Activated naive CD4-positive, alpha-beta T cell treated with Interleukin-2 at 50 U/mL for 16 hours (primary cell): ENCODE measurements at regions not wholly inside any gene's neighbourhood (a gene's known extent, or its start where the extent isn't known, plus 50 kb on each side); places are given as distances from the start of the nearest gene placed in this dataset.

Experiments used
- DNase-seq: peaks from one replicate; pipeline ENCODE4 v3.0.0-alpha.2; 2020

DNA sequence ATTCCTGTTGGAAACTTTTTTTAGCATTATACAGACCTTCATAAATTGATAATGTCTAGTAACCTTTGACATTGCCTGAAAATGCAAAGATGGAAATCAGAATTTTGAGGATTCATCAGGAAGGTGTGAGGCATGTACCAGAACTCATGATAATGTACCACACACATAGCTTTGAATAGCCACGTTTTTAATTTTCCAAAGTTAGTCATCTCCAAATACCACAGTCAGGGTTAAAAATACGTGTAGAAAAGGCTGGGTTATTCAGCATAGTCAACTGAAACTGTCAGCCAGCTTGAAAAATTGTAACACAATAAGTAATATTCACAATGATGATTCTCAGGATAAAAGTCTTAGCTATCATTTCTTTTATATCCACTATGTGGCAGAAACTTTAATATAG is 102.0 kb upstream of the THRB start:
- DNase-seq = no peak

DNA sequence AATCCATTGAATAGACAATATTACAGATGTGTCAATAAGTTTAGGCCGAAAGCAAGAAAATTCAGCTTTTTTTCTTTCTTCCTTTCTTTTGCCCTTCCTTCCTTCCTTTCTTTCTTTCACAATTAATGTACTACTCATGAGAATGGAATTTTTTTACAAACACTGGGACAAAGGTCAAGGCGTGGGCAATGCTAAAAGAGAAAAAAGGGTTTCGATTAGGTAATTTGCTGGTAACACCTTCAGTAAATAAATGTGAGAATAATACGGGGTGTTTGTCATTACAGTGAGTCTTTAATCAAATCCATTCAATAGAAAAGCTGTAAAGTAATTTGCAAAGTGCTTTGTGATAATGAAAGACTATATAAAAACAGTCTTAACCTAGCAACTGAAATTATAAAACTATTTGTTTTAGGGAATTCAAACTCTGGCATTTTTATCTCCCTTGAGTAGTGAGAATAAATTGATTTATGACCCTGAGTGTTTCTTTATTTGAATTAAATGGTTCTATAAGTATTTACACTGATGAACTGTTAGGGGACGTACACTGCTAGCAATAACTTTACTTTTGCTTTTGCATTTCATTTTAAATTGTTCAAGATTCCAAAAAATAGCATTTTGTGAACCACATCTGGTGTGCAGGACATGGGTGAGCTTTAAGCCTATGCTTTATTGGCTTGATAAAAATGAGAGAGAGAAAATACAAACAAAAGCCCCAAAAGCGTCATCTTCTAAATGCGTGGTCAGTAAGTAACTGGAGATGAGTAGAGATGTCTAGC is 104.2 kb upstream of the THRB start:
- DNase-seq = no peak

DNA sequence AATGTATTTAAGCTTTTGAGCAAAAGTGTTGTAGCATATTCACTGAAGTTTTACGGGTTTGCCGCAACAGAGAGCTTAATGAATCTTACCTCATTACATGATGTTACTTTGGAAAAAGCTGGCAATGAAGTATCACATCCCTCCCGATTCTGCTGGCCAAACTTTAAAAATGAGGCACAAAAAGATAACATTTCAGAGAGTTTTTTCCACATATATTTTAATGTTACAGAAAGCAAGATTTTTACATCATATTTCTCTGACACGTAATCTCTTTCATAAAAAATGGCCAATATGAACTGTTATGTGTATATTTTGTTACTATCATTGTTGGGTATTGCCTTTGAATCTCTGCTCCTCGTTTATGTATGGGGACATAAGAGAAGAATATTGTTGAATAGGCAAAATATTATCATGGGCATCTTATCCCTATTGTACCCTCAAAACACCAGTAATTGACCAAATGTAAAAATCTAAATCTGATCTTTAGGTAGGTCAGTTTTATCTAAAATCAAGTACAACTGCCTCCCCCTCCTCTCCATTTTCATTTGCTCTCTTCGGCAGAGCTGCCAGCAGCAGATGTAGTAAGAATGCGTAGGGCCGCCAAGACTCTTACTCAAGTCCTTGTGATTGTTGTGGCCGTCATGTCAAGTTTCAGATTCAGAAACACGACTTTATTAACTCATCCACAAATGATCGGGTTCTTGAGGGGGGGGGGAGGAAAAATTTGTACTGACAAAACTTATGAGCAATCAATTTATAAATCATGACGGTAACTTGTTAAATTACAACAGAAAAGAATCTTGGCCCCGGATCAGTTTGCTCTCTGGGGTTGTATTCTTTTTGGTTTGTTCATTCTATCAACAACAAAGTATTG is 106.7 kb upstream of the THRB start:
- no peak for DNase-seq

DNA sequence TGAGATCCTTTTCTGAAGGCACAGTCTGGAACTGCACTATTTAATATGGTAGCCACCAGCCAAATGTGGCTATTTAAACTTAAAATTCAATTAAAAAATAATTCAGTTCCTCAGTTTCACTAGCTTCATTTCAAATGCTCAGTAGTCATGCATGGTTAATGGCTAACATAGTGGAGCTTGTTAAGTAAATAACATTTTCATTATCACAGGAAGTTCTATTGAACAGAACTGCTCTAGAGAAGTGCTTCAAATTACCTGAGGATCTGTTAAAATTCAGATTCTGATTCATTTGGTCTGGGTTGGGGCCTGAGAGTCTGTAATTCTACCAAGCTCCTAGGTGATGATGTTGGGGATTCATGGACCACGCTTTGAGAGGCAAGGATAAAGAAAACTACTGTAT is 109.6 kb upstream of the THRB start:
- no peak for DNase-seq

DNA sequence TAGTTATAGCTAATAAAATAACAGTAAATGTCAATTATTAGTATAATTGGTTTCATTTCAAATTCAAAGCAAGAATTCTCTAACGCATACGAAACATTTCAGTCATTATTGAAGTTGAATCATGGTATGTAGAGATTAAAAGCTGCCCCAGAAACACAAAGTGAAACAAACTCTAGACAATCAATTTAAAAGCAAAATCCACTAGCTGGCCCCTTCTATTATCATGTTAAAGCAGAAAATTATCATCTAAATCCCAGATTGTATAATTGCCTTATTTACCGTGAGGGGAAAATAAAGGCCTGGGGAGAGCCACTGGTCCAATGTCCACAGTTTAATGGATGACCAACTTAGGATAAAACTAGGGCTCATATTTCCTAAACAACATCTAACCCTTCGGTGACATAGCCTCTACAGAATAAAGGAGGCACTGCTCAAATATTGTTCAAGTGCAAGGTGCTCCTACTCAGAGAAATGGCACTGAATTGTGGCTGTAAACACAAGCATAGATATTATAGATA is 110.9 kb upstream of the THRB start:
- DNase-seq = no peak

DNA sequence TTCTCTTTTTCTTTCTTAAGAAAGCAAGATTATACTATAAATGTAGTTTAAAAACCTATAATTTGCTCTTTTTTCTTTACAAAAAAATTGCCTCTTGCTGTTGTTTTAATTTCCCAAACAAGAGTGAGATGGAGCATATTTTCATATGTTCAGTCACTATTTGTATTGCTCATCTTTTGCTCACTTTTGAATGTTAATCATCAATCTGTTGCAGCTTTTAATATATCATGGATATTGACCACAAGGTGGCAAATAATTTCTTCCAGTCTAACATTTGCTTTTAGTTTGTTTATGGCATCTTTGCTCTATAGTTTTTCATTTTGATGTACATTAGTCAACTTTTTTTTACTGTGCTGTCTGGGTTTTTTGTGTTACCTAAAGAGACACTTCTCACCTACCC is 112.6 kb upstream of the THRB start:
- no peak for DNase-seq

DNA sequence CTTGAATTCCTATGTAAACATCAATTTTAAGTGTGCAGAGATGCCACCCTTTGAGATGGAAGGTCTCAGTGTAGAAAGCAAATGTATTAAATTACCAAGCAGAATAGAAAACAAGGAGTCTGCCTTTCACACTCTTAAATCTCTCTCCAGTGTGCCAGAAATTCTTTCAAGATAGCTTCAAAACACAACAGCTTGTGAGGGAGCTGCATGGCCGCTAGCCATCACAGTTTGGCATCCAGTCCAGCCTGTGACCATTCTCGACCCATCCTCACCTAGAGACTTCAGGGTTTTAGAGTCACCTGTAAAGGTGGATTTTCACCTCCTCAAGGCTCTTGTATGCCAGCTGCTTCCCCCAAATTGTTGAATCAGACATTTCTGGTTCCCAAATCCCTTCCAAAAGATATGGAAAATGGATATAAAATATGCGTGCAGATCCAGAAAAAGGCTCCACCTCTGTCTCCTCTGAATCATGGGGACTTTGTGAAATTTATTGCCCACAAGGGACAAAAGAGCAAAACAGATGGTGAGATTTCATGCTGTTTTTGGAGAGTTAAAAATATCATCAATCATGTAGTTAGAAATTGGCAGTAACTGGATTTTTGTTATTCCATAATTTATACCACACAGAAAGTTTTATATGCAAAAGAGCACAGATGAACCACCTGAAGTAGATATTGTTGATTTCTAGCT is 114.2 kb upstream of the THRB start:
- no peak for DNase-seq

DNA sequence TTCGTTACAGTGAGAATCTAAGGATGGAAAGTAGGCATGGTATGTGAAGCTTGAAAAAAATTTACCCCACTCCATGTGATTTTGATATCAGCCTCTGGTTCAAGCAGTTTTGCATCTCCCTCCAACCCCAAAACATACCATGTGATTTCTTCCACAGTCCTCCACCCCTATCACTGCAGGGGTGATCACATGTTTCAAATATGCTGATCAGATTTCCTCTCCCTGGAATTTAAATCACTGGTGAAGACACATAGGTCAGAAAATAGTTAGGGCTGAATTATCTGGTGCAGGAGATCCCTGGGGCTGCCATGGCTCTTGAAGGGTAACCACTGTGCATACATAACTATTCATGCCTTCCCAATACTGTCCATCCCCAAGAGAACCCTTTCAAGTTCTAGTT is 119.7 kb upstream of the THRB start:
- DNase-seq = no peak

DNA sequence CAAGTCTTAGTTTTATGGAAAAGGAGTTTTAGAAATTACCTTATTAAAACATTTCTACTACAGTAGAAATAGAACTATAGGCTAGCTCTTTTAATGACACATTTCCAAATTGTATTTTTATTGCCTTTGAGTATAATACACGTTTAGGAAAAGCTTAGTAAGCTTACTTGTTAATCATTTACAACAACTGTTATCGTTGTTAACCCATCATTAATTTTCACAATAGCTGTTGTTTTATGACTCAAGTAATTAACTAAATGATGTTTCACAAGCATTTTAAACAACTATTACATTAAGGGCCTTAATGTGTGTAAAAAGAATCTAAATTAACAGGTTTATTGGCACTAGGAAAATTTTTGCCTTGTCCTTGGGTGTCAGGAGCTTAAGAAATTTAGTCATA is 120.5 kb upstream of the THRB start:
- DNase-seq = no peak

DNA sequence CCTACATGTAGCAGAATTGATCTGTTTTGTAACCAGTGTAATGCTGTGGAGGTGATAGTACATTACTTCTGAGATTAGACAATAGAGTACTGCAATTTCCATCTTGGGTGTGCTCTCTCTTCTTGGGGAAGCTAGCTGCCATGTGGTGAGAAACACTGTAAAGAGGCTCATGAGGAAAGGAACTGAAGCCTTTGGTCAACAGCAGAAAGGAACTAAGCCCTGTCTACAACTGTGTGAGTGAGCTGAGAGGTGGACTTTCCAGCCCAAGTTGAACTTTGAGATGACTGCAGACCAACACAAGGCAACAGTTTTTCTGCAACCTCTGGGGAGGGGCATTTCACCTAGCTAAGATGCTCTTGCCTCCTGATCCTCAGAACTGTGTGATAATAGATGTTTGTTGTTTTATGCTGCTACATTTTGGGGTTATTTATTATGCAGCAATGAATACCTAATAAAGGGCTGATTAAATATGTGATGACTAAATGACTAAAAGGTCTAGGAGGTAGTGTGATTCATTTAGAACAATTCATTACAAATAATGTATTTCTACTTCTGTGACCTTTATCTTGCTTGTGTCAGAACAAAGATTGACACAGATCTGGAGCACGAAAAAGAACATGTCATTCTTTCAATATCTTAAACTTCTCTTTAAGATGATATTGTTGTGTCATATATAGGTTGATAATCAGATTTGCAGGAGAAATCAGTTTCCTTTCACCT is 121.6 kb upstream of the THRB start:
- no peak for DNase-seq

DNA sequence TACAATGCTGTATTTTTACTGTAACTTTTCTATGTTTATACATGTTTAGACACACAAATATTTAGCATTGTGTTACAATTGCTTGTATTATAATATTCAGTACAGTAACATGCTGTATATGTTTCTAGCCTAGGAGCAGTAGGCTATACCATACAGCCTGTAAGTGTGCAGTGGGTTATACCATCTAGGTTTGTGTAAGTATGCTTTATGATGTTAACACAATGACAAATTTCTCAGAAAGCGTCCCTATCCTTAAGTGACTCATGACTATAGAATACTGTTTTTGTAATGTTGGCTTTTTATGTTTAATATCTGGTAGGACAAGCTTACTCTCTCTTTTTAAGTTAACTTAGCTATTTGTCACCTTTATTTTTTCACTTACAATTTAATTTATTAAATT is 127.5 kb upstream of the THRB start:
- no peak for DNase-seq

DNA sequence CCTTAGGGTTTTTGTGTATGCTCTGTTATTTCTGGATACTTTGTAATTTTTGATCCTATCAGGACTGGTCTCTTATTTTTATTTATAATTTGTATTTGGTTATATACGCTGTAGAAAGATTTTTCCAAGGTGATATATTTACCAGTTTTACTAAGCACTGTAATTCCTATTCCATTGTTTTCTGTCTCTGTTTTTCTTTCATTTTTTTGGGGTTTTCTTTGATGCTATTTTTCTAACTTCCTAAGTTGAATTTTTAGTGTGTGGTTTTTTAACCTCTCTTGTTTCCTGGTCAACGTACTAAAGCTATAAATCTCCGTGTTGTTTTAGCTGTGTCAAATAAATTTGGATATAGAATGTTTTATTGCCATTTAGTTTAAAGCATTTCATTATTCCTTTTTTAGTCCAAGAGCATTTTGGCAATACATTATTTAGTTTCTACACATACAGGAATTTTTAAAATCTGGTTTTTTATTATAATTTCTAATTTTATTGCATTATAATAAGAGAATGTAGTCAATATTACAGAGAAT is 128.1 kb upstream of the THRB start:
- no peak for DNase-seq

DNA sequence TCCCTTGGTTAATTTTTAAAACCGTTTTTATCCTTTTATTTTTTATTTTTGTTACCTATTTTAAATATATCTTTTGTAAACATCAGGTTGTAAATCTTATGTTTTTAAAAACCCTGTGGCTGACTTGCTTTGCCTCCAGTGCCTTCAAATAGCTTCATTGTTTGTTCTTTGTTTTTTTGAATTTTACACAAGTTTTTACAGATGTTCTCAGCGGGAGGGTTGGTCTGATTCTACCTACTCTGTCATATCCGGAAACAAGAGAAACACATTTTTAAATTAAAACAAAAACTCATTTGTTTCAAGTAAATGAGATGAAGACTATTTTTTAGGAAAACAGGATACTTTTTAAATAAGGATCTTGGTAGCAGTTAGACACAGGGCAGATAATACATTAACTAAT is 129.0 kb upstream of the THRB start:
- no peak for DNase-seq

DNA sequence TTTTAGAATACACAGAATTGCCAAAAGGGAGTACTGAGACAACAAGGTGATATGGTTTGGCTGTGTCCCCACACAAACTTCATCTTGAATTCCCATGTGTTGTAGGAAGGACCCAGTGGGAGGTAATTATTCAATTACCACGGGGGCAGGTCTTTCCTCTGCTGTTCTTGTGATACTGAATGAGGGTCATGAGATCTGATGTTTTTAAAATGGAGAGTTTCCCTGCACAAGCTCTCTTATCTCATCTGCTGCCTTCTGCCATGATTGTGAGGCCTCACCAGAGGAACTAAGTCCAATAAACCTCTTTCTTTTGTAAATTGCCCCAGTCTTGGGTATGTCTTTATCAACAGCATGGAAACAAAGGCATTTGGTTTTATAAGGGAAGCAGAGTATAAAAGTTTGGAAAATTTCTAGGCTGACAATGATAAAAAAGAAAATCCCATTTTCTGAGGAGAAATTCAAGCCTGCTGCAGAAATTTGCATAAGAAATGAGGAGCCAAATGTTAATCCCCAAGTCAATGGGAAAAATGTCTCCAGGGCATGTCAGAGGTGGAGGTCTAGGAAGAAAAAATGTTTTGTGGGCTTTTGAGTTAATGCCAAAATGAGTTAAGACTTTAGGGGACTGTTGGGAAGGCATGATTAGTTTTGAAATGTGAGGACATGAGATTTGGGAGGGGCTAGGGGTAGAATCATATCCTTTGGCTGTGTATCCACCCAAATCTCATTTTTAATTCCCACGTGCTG is 130.5 kb upstream of the THRB start:
- no peak for DNase-seq

DNA sequence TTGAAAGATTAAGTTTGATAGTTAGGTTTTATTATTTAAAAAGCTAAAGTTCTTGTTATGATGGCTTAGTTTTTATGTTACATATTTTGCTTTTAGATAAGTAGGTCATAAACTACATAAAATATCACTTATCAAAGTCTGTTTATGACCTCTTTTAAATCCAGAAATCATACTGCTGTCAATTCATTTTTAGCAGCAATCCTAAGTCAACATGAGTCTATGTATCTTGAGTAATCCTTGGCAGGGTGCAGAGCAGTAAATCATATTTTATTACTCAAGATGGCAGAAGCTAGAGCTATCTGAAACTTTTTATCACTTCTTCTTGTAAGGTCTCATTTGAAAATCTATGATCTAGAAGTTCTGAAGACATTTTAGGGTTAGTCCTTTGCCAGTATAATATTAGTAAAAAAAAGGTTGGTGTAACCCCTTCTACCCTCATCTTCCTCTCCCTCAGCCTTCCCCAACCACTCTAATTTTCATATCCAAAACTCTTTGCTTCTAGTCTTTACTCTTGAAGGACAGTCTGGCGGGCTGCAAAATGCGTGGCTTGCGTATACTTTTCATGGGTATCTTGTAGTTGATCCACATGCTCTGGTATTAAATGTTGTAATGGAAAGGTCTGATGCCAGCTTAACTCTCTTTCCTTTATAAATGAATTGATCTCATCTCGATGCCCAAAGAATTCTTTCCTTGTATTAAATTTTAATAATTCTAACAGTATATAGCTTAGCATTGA is 134.0 kb upstream of the THRB start:
- no peak for DNase-seq

DNA sequence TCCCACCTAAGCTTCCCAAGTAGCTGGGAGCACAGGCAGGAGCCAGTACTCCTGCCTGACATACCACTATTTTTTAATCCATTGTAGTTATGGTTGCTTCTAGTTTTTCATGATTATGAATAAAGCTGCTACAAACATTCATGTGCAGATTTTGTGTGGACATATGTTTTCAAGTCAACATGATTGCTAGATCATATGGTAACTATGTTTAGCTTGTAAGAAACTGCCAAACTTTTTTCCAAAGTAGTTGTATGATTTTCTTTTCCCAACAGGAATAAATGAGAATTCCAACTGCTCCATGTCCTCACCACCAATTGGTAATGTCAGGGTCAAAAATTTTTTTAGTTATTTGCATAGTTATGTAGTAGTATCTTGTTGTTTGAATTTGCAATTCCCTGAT is 136.8 kb upstream of the THRB start:
- DNase-seq = no peak

DNA sequence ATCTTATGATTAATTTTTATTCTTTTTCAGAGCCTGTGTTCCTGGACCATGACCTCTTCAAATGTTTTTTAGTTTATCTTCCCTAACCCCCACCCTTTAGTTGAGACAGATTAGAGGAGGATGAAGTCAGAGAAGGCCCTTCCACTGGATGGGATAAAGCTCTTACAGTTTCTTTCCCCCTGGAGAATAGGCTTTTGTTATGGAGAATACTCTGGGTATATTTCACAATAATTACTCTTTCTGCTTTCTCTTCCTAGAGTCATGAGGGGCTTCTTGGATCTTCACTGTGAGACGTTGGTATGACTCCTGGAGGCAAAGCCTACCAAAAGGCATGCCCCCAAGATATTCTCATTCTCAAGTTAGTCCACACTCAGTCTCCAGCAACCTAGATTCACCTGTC is 144.4 kb upstream of the THRB start:
- DNase-seq = no peak

DNA sequence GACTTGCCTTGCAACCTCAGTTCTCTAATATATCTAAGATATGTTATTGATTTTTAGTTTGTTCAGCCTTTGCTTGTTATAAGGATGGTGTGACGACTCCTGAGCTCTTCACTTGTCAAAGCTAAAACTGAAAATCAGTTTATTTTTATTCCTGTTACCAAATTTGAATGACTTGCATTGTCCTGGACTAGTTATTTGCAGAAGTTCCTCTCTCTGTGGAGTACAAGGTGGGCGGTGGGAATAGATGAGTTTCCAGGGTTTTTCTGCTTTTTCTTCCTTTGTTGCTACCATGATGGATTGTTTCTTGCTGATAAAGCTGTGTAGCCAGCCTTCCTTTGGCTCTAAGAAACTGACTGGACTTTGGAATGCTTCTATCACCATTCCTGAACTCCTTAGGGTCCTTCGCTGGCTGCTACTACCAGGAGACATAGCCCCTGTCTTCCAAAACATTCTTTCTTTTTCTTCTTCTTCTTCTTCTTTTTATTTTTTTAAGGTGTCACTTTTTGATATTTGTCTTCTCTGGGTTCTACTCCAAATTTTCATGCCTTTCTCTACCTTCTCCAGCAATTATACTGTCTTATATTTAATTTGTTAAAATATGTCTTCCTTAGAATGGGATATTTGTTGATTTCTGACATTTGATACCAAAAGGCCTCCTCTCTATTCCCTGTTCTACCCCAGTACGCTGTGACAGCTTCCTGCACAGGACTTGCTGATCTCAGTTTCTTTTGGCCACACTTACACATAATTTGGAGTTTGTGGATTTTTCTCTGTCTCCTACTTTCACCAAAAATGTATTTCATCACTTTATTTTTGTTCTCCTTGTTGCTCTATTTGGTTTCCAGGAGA is 145.1 kb upstream of the THRB start:
- DNase-seq = no peak

DNA sequence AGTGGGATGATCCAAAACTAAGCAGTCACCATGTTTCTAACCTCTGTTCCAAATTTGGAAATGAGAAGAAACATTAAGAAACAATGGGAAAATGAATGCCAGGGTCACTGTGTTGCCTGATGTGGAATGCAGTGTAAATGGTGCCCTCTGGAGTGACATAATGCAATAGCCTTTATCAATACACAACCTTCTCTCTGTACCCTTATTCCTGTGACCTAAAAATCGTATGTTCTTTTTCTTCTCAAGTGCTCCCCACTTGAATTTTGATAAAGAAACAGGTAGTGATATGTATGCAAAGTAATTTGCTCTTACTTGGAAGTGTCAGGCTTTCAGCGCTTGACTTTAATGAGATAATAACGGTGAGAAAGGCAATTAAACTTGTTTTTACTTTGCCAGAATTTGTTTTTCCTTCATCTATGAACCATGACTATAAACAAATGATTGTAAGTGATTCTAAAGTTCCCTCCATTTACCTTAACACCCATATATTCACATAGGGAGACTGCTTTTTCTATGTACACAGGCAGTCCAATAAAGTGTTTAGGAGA is 145.8 kb upstream of the THRB start:
- DNase-seq = no peak

DNA sequence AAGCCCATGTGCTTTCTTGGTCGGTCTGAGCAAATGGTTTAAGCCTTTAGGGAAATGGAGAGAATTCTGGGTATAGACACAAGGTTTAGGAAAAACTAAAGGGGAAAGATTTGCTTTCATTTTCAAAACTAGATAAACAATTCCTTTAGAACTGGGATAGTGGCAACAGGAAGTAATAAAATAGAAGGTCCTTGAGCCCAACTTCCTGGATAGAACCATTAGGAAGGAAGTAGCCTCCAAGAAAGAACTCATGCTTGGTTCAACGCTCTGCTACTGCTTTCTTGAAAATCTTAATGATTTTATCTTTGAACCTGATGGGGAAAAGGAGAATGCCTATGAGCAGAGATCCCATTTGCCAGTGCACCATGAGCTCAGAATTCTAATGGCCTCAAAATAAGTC is 147.0 kb upstream of the THRB start:
- no peak for DNase-seq
